ENCODE measurements at regions not wholly inside any gene's neighbourhood (a gene's known extent, or its start where the extent isn't known, plus 50 kb on each side); places are given as distances from the start of the nearest gene placed in this dataset.
"Not testable (repeated sequence)": the region's sequence is repeated elsewhere in the genome, so short reads cannot be mapped to it uniquely, and the experiment has no call there.

- DNase-seq (ENCODE audit: low read depth in 4 of 4, low spot score in 2 of 4) = no peak
Measured at GRCh38 chr2:236483102-236483501, 86.5 kb upstream of the ACKR3 start.

DNA sequence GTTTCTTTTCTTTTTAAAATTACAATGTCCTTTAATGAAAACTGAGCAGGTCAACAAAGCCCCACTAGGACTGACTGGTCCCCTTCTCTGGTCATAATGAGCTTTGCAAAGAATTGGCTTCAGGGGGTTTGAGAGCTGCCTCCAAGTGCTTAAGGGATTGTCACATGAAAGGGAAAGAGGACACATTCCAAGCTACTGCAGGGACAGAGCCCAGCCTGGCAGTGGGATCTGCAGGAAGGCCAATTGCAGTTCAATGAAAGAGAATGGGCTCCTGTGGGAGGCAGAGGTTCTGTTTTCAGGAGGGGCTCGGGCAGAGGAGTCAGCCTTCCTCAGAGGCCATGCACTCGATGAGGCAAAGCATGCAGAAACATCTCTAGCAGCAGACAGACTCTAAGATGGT lies 84.1 kb upstream of the ACKR3 start:
- DNase-seq (ENCODE audit: low read depth in 4 of 4, low spot score in 2 of 4) = no peak

GRCh38 chr2:236489083-236489482 lies 80.5 kb upstream of the ACKR3 start:
- DNase-seq (ENCODE audit: low read depth in 4 of 4, low spot score in 2 of 4) = not testable (repeated sequence)

DNA sequence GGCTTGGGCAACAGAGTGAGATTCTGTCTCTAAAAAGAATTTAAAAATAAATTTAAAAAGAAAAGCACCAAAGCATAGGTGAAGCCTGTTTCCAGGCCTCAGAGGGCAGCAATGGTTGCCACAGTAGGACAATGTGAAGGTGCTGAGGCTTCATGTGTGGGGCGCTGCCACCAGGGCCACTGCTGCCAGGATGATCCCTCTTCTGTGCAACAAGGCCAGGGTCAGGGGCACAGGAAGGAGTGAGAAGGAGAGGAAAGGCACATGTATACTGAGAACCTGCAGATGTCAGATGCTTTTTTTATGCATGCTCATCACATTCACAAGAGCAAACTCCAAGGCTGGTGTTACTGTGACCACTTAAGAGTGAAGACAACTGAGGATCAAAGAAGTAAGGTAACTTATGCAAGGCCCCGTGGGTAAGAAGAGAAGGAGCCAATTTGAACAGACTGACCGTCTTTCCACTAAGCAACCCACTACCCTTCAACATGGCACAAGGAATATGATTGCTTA lies 79.7 kb upstream of the ACKR3 start:
- no peak for DNase-seq (ENCODE audit: low read depth in 4 of 4, low spot score in 2 of 4)

- no peak for DNase-seq (ENCODE audit: low read depth in 4 of 4, low spot score in 2 of 4)
Measured at GRCh38 chr2:236496340-236496739, 73.3 kb upstream of the ACKR3 start.

DNA sequence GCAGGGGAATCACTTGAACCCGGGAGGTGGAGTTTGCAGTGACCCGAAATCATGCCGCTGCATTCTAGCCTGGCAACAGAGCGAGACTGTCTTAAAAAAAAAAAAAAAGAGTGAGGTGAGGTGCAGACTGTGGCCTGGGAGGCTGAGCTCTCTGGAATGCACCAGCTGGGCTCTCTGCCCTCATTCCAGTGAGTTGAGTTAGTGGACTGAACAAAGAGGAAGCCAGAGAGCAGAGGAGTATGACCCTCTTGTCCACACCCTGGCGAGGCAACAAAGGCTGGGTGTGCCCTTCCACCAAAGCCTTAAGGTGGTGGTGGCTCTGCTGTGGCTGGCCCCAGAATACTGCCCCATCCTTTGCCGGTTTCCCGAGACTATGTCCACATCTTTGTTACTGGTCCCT lies 71.3 kb upstream of the ACKR3 start:
- DNase-seq (ENCODE audit: low read depth in 4 of 4, low spot score in 2 of 4) = no peak

GRCh38 chr2:236499691-236500578 lies 69.7 kb upstream of the ACKR3 start:
- no peak for DNase-seq (ENCODE audit: low read depth in 4 of 4, low spot score in 2 of 4)

- DNase-seq (ENCODE audit: low read depth in 4 of 4, low spot score in 2 of 4) = no peak
Measured at GRCh38 chr2:236501026-236501425, 68.6 kb upstream of the ACKR3 start.

DNA sequence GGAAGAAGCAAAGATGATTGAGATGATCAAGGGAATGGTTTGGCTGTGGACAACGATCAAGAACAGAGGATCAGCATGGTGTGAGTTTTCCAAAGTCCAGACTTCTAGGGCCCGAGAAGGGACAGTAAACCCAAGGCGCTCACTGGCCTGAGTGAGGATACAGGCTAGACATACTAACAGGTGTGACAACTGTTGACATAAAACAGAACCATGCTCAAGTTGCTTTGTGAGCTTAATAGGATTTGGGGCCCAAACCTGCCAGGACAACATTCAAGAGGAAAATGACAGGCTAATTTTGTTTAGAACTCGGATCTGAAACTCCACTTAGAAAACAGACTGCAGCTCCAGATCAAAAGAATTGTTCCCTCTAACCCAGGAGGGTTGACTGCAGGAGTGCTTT lies 68.1 kb upstream of the ACKR3 start:
- DNase-seq (ENCODE audit: low read depth in 4 of 4, low spot score in 2 of 4) = no peak

DNA sequence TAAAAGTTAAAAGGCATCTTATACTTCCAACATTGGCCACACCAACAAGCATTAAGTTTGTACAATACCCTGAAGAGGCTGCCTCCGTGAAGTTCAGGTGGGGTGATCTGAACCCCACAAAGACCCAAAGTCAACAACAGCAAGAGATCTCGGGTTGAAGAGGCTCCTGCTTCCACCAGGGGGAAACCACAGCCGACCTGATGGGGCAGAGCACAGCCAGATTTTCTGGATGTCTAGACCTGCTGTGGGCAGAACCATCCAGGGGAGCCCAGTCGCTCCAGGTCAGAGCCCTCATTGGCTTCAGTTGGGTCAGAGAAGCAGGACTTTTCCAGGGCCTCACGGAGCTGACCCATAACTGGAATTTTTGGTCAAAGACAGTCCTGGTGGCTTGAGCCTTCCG lies 66.5 kb upstream of the ACKR3 start:
- no peak for DNase-seq (ENCODE audit: low read depth in 4 of 4, low spot score in 2 of 4)

- DNase-seq (ENCODE audit: low read depth in 4 of 4, low spot score in 2 of 4) = no peak
Measured at GRCh38 chr2:236503583-236503982, 66.0 kb upstream of the ACKR3 start.

DNA sequence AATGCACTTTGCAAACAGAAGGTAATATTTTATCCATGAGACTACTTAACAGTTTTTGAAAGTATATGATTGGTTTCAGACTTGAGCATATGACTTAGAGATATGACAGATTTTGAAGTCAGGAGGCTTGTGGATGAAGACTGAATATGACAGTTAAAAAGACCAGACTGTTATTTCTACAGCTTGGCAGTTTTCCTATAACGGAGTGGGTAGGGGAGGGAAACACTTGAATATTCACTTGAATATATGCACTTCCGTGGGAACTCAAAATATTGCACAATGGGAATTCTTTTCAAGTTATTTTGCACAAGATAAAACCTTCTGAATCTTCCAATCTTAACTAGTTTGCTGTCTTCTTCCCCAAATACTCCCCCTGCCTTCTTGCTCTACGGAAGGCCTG lies 64.6 kb upstream of the ACKR3 start:
- no peak for DNase-seq (ENCODE audit: low read depth in 4 of 4, low spot score in 2 of 4)

DNA sequence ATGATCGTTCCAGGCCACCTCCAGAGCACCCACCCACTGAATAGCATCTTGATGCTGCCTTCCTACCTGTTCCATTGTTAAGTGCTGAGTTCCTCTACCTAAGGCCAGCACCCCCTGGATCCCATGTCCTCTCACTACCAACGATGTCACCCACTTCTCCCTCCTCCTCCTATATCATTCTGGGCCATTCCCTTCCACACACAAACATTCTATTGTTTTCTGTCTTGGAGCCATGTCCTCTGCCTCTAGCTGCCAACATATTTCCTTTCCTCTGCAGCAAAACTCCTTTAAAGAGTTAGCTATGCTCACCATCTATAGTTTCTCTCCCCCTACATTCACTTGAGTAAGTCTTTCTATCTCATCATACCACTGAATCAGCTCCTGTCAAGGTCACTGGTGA lies 64.0 kb upstream of the ACKR3 start:
- no peak for DNase-seq (ENCODE audit: low read depth in 4 of 4, low spot score in 2 of 4)

- peak in 2 of 4 donors; percentile 61 to 68 for DNase-seq (ENCODE audit: low read depth in 4 of 4, low spot score in 2 of 4)
Measured at GRCh38 chr2:236507393-236508085, 62.1 kb upstream of the ACKR3 start.

GRCh38 chr2:236508466-236508865 lies 61.2 kb upstream of the ACKR3 start:
- no peak for DNase-seq (ENCODE audit: low read depth in 4 of 4, low spot score in 2 of 4)

DNA sequence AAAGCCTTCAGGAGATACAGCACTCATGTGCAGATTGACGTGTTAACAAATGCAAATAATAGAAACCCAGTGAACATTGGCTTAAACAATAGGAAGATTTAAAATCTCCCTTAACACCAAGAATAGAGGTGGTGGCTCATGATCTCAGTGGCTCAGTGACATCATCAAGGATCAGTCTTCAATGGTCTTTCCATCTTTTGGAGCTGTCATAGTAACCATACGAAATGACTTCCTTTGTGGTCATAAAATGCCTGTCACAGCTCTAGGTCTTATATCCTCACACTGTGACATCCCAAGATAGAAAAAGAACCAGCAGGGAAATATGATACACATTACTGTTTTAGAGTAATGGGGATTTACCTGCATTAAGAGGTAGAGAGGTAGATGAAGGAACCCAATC lies 59.6 kb upstream of the ACKR3 start:
- no peak for DNase-seq (ENCODE audit: low read depth in 4 of 4, low spot score in 2 of 4)

DNA sequence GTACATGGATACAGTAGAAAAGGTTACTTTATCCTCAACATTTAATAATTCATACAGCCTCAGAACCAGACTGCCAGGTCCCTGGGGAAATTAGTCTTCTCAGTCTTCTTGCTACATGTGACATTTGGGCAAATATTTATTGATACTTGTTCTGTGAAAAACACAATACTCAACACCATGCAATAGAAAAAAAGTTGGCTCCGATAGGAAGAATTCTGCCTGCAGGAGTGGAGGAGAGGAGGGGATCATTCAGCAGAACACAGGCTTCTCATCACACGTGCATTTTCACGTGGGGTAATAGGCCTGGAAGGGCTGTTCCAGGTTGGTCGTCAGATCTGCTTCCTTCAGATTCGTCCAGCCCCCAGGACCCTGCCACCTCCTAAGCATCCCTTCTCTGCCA lies 58.4 kb upstream of the ACKR3 start:
- DNase-seq (ENCODE audit: low read depth in 4 of 4, low spot score in 2 of 4) = no peak

- no peak for DNase-seq (ENCODE audit: low read depth in 4 of 4, low spot score in 2 of 4)
Measured at GRCh38 chr2:236512267-236512666, 57.4 kb upstream of the ACKR3 start.

- DNase-seq (ENCODE audit: low read depth in 4 of 4, low spot score in 2 of 4) = no peak
Measured at GRCh38 chr2:236512902-236513435, 56.7 kb upstream of the ACKR3 start.

- DNase-seq (ENCODE audit: low read depth in 4 of 4, low spot score in 2 of 4) = no peak
Measured at GRCh38 chr2:236513956-236514355, 55.7 kb upstream of the ACKR3 start.

DNA sequence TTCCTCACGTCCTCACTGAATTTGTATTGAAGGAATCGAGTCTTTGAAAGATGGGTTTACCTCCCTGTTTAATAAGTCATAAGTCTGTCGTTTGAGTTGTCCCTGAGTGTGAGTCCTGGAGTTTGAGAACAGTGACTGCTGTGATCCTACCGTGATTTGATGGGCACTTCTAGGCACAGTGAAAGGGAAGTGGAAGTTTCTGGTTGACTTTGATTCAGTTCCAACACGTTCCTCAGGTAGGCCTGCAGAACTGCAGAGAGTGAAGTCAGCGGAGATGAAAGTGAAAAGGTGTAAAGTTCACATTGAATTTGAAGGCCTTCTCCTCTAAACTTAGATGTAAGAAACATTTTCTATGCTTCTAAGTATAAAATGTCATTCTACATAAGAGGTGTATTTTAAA lies 52.9 kb upstream of the ACKR3 start:
- no peak for DNase-seq (ENCODE audit: low read depth in 4 of 4, low spot score in 2 of 4)
